Right renal pelvis (tissue), 4 donors: ENCODE measurements at regions not wholly inside any gene's neighbourhood (a gene's known extent, or its start where the extent isn't known, plus 50 kb on each side); places are given as distances from the start of the nearest gene placed in this dataset.
A peak's percentile ranks its signal among the peaks of the same experiment; 100 is the strongest.

ENCODE experiments used
- DNase-seq, 4 donors: peaks; one replicate each; pipeline ENCODE4 v3.0.0-alpha.2; 2013; ENCODE audit warnings: low read depth in 4 of 4, low spot score in 3 of 4, missing footprints in 1 of 4

- no peak for DNase-seq
Observed at GRCh38 chr6:14031516-14031915, 86.1 kb upstream of the CD83 start.

GRCh38 chr6:14035071-14035847 is 82.3 kb upstream of the CD83 start:
- no peak for DNase-seq

GRCh38 chr6:14035874-14036273 is 81.7 kb upstream of the CD83 start:
- no peak for DNase-seq

GRCh38 chr6:14036911-14037310 is 80.7 kb upstream of the CD83 start:
- DNase-seq = no peak

DNA sequence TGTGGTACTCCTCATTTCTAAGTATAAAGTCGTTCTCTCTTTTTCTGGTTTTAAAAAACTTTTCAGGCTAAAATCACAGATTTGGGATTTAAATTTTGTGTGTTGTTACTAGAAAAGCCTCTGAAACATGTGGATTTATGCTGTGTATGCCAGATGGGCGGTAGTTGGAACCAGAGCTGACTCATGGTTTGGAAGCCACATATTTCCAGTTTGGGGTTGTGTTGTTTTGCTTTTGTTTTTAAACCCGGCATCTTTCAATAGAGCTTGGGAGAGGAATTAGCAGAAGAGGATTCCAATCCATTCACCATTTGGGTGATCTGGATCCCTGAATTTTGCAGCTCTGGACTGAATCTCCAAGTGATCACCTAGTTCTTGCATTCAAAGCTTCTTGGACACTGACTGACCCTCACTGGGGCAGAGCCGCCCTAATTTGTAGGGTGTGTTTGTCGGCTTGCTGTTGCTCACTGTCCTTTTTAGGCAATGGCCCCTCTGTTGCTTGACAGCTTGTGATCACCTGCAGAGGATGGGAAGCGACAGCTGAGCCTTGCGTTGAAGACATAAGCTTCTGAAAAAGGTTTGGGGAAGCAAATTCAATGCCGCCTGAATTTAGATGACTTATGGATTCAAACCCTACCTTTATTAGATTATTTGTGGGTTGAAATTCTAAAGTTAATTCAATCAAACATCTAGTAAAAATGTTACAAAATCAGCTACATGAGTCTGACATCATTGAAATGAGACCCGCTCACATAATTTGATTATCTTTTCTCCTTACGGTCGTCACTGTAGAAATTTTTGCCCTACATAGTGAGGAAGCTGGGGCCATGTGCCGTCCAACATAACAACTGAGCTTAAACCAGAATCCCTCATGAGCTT is 79.9 kb upstream of the CD83 start:
- no peak for DNase-seq

DNA sequence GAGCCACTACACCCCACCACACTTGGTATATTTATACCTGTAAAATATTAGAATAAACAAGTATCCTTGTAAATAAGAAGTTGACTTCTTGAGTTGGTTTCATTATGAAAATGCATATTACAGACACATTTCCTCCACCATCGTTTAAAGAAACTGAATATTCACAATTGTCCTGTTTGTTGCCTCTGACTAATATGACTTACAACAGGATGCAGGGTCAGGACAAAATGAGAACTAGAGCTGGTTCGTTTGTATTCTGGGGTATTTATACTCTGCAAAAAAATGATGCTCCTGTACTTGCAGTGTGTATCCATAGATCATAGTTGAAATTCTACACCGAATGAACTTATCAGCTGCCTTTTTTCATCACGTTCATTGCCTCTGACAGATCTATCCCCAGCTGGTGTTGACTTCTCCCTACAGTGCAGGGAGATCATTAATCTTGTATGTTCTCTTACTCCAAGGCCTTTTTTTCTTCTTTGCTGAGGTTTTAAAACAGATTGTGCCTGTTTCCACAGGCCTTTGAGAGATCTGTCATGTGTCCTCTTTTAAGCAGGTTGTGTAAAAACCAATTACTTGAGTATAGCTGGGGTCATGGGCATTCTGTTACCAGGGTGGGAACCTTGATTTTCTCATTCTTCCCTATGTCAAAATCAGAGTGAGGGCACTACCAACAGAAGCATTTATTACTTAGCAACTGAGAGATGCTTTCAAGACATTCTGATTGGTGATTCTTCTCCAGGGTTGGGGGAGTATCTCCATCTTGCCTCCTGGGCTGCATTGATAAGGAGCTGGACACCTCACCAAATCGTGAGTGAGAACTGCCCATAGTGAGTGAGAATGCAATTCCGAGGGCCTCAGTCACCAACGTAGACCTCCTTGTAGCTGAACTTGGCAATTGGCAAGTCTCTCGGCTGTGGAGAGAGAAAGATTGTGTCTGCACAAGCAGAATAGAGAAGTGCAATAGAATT is 78.8 kb upstream of the CD83 start:
- peak in 3 of 4 donors; percentile 4 to 18 (median 14) for DNase-seq

DNA sequence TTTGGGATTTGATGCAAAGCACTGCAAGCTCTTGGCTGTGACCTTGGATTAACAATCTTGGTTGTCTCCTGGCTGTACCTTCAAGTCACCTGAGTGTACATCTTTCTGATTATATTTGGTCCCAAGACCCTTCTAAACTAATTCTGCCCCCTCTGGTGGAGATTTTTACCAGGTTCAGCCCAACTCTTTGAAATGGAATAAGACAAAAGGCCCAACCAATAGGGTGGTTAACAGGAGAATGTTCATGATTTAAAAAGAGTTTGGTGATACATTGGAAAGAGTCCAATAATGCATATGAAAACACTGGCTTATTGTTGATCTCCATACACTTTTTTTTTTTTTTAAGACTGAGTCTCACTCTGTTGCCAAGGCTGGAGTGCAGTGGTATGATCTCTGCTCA is 77.5 kb upstream of the CD83 start:
- no peak for DNase-seq

- DNase-seq = peak in 2 of 4 donors; percentile 12 to 14
Observed at GRCh38 chr6:14046476-14047068, 71.0 kb upstream of the CD83 start.

DNA sequence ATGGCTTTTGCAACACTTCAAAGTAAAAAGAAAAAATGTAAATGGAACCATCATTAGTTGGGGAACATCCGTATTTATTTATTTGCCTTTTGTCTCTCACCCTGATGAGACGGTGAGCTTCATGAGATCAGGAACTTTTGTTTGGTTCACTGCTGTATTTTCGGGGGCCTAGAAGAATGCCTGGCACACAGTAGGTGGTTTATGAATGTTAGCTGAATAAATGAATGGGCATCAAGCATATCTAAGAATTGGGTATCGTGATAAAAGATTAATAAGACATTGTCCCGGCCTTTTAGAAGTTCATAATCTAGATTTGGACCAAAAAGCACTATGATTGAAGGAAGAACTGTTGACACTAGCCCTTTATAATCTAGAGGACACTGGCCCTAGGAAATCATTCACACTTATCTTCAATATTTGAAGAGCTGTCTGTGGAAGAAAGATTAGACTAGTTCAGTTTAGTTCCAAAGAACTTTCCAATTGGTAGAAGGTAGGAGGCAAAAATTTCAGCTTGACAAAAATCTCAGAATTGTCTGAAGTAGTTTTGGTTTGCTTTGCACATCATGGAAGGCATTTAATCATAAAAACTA is 70.3 kb upstream of the CD83 start:
- DNase-seq = no peak

- DNase-seq = no peak
Observed at GRCh38 chr6:14048837-14049236, 68.7 kb upstream of the CD83 start.

DNA sequence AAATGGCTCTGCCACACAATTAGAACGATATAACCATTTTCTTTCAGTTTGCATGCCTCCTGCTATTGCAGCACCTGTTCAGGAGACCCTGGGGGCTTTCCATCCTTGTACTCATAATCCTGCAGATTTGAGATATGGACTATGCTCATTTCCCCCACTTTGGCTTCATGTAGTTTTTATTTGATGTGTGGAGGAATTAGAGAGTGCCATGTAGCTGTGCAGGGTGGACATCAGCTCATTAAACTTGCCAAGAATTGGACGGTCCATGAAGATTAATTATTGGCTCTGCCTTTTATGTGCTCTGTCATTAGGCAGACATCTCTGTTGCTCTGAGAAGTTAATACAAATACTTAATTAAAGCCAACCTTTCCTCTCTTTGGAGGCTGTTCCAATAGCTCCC is 66.2 kb upstream of the CD83 start:
- DNase-seq = no peak

DNA sequence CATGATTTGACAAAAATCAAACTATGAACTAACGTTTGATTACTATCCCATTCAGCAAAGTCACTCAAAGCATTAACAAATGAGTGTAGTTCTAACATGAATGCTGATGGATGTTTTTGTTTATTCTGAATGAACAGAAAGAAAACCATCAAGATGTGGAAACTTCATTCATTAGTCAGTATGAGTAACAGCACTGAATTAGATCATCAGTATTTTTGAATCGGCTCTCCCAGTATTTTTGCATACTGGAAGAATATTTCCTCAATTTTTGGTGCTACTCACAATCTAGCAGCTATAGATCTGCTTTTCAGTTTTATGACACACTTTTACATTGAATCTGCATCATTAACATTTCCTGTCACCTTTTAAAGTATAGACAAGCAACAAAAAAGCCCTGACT is 63.8 kb upstream of the CD83 start:
- no peak for DNase-seq

DNA sequence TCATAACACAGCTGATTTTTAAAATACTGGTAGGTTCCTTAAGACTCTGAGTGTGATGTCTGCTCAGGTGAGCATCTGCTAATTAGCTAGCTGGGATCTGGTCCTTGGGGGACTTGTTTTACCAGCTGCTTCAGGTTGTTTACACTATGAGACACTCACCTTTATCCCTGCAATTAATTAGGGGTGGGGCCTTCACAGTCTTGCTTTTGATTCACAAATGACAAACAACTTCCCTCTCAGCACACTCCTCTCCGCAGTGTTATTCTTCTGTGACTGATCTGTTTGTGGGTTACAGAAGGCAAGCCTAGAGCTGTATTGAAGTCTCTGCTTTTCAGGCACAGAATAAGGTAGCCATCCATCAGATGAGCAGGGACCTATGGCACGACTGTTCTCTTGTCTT is 62.0 kb upstream of the CD83 start:
- no peak for DNase-seq

- DNase-seq = no peak
Observed at GRCh38 chr6:14058029-14058695, 59.4 kb upstream of the CD83 start.

- no peak for DNase-seq
Observed at GRCh38 chr6:14058735-14059134, 58.8 kb upstream of the CD83 start.

GRCh38 chr6:14059791-14060436 is 57.7 kb upstream of the CD83 start:
- no peak for DNase-seq

DNA sequence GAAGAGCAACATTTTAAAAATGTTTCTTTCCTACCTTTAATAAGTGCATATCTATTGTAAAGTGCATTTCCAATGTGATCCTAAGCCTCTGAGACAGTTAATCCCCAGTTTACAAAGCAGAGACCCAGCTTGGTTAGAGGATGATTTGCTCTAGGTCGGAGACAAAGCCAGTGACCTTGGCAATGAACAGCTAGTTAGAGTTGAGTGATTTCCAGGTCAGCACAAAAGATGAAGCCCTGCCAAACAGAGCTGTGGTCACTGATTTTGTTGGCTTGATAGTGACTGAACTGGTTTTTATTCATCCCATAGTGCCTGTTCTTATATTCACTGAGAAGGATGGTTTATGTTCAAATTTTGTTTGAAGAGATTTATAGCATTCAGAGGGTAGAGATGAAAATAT is 56.6 kb upstream of the CD83 start:
- DNase-seq = no peak

DNA sequence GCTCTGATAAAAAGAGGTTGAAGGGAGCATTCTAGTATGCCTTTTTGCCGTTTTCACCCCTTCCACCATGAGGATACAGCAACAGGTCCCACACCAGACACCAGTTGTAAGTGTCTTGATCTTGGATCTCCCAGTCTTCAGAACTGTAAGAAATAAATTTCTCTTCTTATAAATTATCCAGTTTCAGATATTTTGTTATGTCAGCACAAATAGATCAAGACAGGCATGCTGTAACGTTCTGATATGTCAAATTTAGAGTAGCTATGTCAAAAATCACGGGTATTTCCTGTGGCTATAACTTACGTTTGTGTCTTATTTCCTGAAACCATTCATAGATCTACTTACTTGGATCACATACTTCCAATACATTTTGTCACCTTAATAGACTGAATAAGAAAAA is 55.9 kb upstream of the CD83 start:
- no peak for DNase-seq
